K562 (cell line): ENCODE measurements at regions not wholly inside any gene's neighbourhood (a gene's known extent, or its start where the extent isn't known, plus 50 kb on each side); places are given as distances from the start of the nearest gene placed in this dataset.

Source experiments
- ARNT ChIP-seq, 2 experiments: fragments of 450-650 bp; IDR thresholded peaks; 2 replicates each; pipeline ENCODE4 v1.6.1; 2016; ENCODE audit warnings: mild to moderate bottlenecking in 1 of 2
- CTCF ChIP-seq, 3 experiments: IDR thresholded peaks in 2 of 3; conservative IDR thresholded peaks in 1 of 3; 2 replicates each; pipeline ENCODE4 v1.5.1; 2011 to 2012; ENCODE audit warnings: low read length in 3 of 3, mild to moderate bottlenecking in 3 of 3, control low read depth in 2 of 3, improper control_type of control experiment in 1 of 3, inconsistent platforms in 1 of 3, low read depth in 1 of 3, mixed read lengths in 1 of 3, moderate library complexity in 1 of 3; ENCODE audit not compliant: insufficient read depth in 2 of 3
- E2F5 ChIP-seq: sonication (generic); formaldehyde crosslinking; IDR thresholded peaks from 2 replicates; pipeline ENCODE4 v1.8.0; 2022; ENCODE audit warnings: mild to moderate bottlenecking, missing genetic modification reagents
- ETS1 ChIP-seq: conservative IDR thresholded peaks from 2 replicates; pipeline ENCODE4 v1.6.1; 2011; ENCODE audit warnings: low read depth, mild to moderate bottlenecking, low read length; ENCODE audit not compliant: control insufficient read depth
- EZH2 ChIP-seq: IDR thresholded peaks from 2 replicates; pipeline ENCODE4 v1.6.1; 2012; ENCODE audit warnings: low read depth, mild to moderate bottlenecking, inconsistent platforms, low read length, borderline replicate concordance
- HDAC6 ChIP-seq: IDR thresholded peaks from 2 replicates; pipeline ENCODE4 v1.6.1; 2012; ENCODE audit warnings: low read depth, mild to moderate bottlenecking, control low read depth, inconsistent platforms, low read length, moderate library complexity
- HINFP ChIP-seq: fragments of 450-650 bp; conservative IDR thresholded peaks from 2 replicates; pipeline ENCODE4 v1.6.1; 2016; ENCODE audit warnings: missing genetic modification characterization, low read depth, mild to moderate bottlenecking, control low read depth, missing compliant biosample characterization
- LARP7 ChIP-seq: fragments of 450-650 bp; IDR thresholded peaks from 2 replicates; pipeline ENCODE4 v1.6.1; 2016
- SIN3A ChIP-seq, 2 experiments: fragments of 150-350 bp in 1 of 2; IDR thresholded peaks; 2 replicates each; pipeline ENCODE4 v1.6.1; 2011 to 2016; ENCODE audit warnings: borderline replicate concordance in 2 of 2, low read depth in 2 of 2, low read length in 2 of 2, mild to moderate bottlenecking in 2 of 2, moderate library complexity in 2 of 2; ENCODE audit not compliant: control insufficient read depth in 1 of 2
- SMAD1 ChIP-seq: fragments of 150-350 bp; IDR thresholded peaks from 2 replicates; pipeline ENCODE4 v1.6.1; 2014; ENCODE audit warnings: low read length, low read depth; ENCODE audit not compliant: partially characterized antibody
- SNRNP70 ChIP-seq: fragments of 200-400 bp; formaldehyde crosslinking; optimal IDR thresholded peaks from 2 replicates; pipeline ENCODE3; 2017; ENCODE audit warnings: low read depth, low read length
- TAF1 ChIP-seq: IDR thresholded peaks from 2 replicates; pipeline ENCODE4 v1.6.1; 2011; ENCODE audit warnings: mild to moderate bottlenecking, low read length, moderate library complexity; ENCODE audit not compliant: insufficient read depth, control insufficient read depth, severe bottlenecking; ENCODE audit errors: extremely low read depth
- XRCC3 ChIP-seq: fragments of 450-650 bp; IDR thresholded peaks from 2 replicates; pipeline ENCODE4 v1.6.1; 2017; ENCODE audit warnings: mild to moderate bottlenecking, moderate library complexity
- ZNF212 ChIP-seq: fragments of 450-650 bp; formaldehyde crosslinking; IDR thresholded peaks from 2 replicates; pipeline ENCODE4 v1.4.0; 2020; ENCODE audit warnings: mild to moderate bottlenecking

GRCh38 chr4:13920111-13920875 is 292.8 kb upstream of the BOD1L1 start:
- TF ChIP-seq HDAC6 (no peak), CTCF (IDR thresholded peaks at IDR 0.05 in 2 of 3, conservative IDR thresholded peaks at IDR 0.05 in 1 of 3; ENCODE audit: insufficient read depth in 2 of 3, low read depth in 1 of 3, low read length in 3 of 3) (no peak), ZNF212 (CRISPR knock-in tag) (no peak), LARP7 (no peak), XRCC3 (no peak), ARNT (IDR thresholded peaks at IDR 0.05) (no peak), HINFP (tag) (no peak), TAF1 (no peak), EZH2 (no peak), E2F5 (CRISPR knock-in tag) (no peak), SNRNP70 (no peak), SMAD1 (no peak), SIN3A (IDR thresholded peaks at IDR 0.05; ENCODE audit: borderline replicate concordance in 2 of 2, control insufficient read depth in 1 of 2, low read depth in 2 of 2, low read length in 2 of 2) (no peak), ETS1 (no peak)
